CD4-positive, alpha-beta T cell treated with Interleukin-6 at 100 ng/mL for 8 hours (primary cell): ENCODE measurements at regions not wholly inside any gene's neighbourhood (a gene's known extent, or its start where the extent isn't known, plus 50 kb on each side); places are given as distances from the start of the nearest gene placed in this dataset.

Experiments used
- DNase-seq: peaks from one replicate; pipeline ENCODE4 v3.0.0-alpha.2; 2020; ENCODE audit warnings: mixed read lengths, low spot score

- DNase-seq: no peak
Measured at GRCh38 chr5:71948206-71948605, 159.1 kb upstream of the MAP1B start.

- DNase-seq: no peak
Measured at GRCh38 chr5:71949772-71950171, 157.5 kb upstream of the MAP1B start.

GRCh38 chr5:71953866-71954265 is 153.4 kb upstream of the MAP1B start:
- DNase-seq: no peak

GRCh38 chr5:71954329-71954728 is 152.9 kb upstream of the MAP1B start:
- no peak for DNase-seq

GRCh38 chr5:71955723-71956122 is 151.6 kb upstream of the MAP1B start:
- no peak for DNase-seq

- DNase-seq: no peak
Measured at GRCh38 chr5:71957292-71957898, 149.9 kb upstream of the MAP1B start.

GRCh38 chr5:71960195-71960594 is 147.1 kb upstream of the MAP1B start:
- DNase-seq: no peak

- DNase-seq: no peak
Measured at GRCh38 chr5:71961786-71962185, 145.5 kb upstream of the MAP1B start.

- DNase-seq: no peak
Measured at GRCh38 chr5:71969460-71969859, 137.8 kb upstream of the MAP1B start.

GRCh38 chr5:71971862-71972261 is 135.4 kb upstream of the MAP1B start:
- DNase-seq: no peak

- no peak for DNase-seq
Measured at GRCh38 chr5:71972777-71973473, 134.3 kb upstream of the MAP1B start.

GRCh38 chr5:71973563-71973962 is 133.7 kb upstream of the MAP1B start:
- no peak for DNase-seq

GRCh38 chr5:71974165-71974564 is 133.1 kb upstream of the MAP1B start:
- DNase-seq: no peak

- DNase-seq: no peak
Measured at GRCh38 chr5:71974622-71975021, 132.7 kb upstream of the MAP1B start.

GRCh38 chr5:71976449-71976848 is 130.8 kb upstream of the MAP1B start:
- DNase-seq: no peak

GRCh38 chr5:71977311-71977710 is 130.0 kb upstream of the MAP1B start:
- DNase-seq: no peak

- no peak for DNase-seq
Measured at GRCh38 chr5:71978216-71978615, 129.1 kb upstream of the MAP1B start.

GRCh38 chr5:71982717-71983395 is 124.4 kb upstream of the MAP1B start:
- DNase-seq: no peak

- no peak for DNase-seq
Measured at GRCh38 chr5:71986101-71986500, 121.2 kb upstream of the MAP1B start.

GRCh38 chr5:71988808-71989207 is 118.5 kb upstream of the MAP1B start:
- DNase-seq: no peak

GRCh38 chr5:71993600-71993999 is 113.7 kb upstream of the MAP1B start:
- DNase-seq: no peak

GRCh38 chr5:71996789-71997188 is 110.5 kb upstream of the MAP1B start:
- DNase-seq: no peak

GRCh38 chr5:71998746-71999145 is 108.5 kb upstream of the MAP1B start:
- no peak for DNase-seq
